ENCODE measurements at regions not wholly inside any gene's neighbourhood (a gene's known extent, or its start where the extent isn't known, plus 50 kb on each side); places are given as distances from the start of the nearest gene placed in this dataset.
A peak's percentile ranks its signal among the peaks of the same experiment; 100 is the strongest.

DNA sequence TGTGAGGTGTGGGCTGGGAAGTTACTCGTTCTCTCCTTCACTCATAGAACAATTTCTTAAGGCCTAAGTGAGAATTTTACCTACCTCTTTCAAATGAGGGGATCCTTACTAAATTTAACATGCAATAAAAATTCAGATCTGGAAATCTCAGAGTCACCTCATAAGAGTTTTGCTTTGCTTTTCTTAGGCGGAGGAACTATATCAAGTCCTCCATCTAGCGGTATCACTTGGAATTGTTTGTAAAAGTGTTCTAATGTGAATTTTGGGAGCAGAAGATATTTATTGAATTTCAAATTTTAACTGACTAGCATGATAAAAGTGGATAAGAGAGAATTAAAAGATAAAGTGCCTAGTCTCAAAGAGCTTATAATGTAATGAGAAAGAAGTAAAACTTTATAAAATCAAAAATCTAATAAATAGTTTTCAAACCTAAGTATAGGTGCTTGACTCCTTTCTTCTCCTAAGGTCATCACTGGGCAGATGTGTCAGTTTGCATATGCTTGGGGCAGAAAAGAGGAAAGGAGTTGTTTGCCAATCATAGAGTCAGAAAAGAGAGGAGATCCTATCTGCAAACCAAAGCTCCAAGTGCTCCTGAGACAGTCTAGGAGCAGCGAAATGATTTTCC, 145.7 kb upstream of the DAB2 start:
- H3K27me3 ChIP-seq, result no peaks in the 10 kb centered on the region
- 37% methylated on average over 4 of the region's 4 CpGs for WGBS
- no peaks in the 10 kb centered on the region for H3K9me3 ChIP-seq
- no peak overlapping the region for H3K27ac ChIP-seq
- H3K4me1 ChIP-seq, result peaks cover 3% of the 10 kb centered on the region
- no peaks in the 10 kb centered on the region for H3K36me3 ChIP-seq
- no peak overlapping the region for H3K4me3 ChIP-seq
- no peak for DNase-seq (ENCODE audit: low spot score in 2 of 2)
- TF ChIP-seq, protein P1, sequence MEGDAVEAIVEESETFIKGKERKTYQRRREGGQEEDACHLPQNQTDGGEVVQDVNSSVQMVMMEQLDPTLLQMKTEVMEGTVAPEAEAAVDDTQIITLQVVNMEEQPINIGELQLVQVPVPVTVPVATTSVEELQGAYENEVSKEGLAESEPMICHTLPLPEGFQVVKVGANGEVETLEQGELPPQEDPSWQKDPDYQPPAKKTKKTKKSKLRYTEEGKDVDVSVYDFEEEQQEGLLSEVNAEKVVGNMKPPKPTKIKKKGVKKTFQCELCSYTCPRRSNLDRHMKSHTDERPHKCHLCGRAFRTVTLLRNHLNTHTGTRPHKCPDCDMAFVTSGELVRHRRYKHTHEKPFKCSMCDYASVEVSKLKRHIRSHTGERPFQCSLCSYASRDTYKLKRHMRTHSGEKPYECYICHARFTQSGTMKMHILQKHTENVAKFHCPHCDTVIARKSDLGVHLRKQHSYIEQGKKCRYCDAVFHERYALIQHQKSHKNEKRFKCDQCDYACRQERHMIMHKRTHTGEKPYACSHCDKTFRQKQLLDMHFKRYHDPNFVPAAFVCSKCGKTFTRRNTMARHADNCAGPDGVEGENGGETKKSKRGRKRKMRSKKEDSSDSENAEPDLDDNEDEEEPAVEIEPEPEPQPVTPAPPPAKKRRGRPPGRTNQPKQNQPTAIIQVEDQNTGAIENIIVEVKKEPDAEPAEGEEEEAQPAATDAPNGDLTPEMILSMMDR (IDR thresholded peaks at IDR 0.05), result peak; percentile 42 to 44
- TF ChIP-seq EP300 (IDR thresholded peaks at IDR 0.05), result no peak

DNA sequence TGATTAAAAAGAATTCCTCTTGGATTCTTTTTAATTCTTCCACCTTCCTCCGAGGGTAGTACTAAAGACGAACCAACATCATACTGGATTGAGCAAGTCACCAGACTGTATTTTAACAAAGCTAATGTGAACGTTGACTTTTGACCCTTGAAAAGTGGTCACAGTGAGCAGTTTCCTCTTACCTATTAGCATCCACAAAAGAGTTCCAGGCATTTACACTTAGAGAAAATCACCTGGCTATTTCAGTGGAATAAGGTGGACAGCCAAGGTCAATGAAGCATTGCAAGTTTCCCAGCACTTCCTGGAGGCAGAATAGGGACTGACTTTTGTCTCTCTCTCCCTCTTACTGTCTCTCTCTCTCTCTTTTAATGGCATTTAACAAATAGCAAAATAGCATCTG, 145.1 kb upstream of the DAB2 start:
- Histone ChIP-seq H3K36me3 (no peaks in the 10 kb centered on the region), H3K4me1 (peaks cover 3% of the 10 kb centered on the region), H3K27me3 (no peaks in the 10 kb centered on the region), H3K4me3 (no peak overlapping the region), H3K27ac (no peak overlapping the region), H3K9me3 (no peaks in the 10 kb centered on the region)
- DNase-seq (ENCODE audit: low spot score in 2 of 2), result no peak
- WGBS, result 72% methylated on average over 3 of the region's 3 CpGs
- TF ChIP-seq, protein P1 (IDR thresholded peaks at IDR 0.05), result no peak
- TF ChIP-seq POLR2AphosphoS5 (IDR thresholded peaks at IDR 0.05) (no peak), POLR2A (IDR thresholded peaks at IDR 0.05) (no peak), EP300 (IDR thresholded peaks at IDR 0.05) (no peak)

DNA sequence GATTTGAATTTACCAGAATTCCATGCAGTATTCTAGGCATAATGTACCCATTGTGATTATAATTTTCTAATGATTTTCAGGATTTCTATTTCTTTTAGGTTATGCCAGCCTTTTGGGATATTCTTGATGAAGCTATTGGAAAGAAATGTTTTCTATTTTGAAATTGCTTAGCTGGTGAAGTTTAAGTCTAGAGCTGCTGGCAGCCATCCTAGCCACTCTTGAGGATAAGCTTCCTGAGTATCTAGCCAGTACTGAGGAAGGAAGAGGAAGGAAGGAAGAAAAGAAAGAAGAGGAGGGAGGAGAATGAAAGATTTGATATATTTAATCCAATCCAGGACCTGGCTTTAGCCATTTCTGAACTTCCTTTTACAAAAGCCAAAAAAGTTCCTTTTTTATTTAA, 142.1 kb upstream of the DAB2 start:
- TF ChIP-seq POLR2A (IDR thresholded peaks at IDR 0.05) (no peak), EP300 (IDR thresholded peaks at IDR 0.05) (no peak), POLR2AphosphoS5 (IDR thresholded peaks at IDR 0.05) (no peak)
- TF ChIP-seq, protein P1 (IDR thresholded peaks at IDR 0.05), result no peak
- Histone ChIP-seq H3K27me3 (no peaks in the 10 kb centered on the region), H3K4me3 (no peak overlapping the region), H3K9me3 (no peaks in the 10 kb centered on the region), H3K27ac (no peak overlapping the region), H3K36me3 (no peaks in the 10 kb centered on the region), H3K4me1 (peaks cover 3% of the 10 kb centered on the region)
- DNase-seq (ENCODE audit: low spot score in 2 of 2), result no peak

DNA sequence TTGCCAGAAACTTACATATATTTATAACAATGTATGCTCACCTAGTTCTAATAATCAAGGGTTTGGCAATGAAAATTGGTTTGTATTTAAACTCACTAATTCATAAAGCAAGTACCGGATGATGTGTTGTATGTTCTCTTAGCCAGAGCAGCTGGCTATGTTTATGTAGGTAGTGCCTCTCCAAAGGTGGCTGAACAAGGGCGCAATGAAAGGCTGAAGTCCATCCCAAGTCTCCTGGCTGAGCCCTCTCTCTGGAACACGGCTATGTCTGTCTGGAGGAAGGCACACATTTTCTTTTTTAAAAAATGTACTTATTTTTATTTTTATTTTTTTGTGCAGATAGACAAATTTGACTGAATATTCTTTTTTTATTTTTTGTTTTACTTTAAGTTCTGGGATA, 141.2 kb upstream of the DAB2 start:
- Histone ChIP-seq H3K27me3 (no peaks in the 10 kb centered on the region), H3K4me3 (no peak overlapping the region), H3K4me1 (peaks cover 3% of the 10 kb centered on the region), H3K27ac (no peak overlapping the region), H3K9me3 (no peaks in the 10 kb centered on the region), H3K36me3 (no peaks in the 10 kb centered on the region)
- TF ChIP-seq POLR2AphosphoS5 (IDR thresholded peaks at IDR 0.05) (no peak), POLR2A (IDR thresholded peaks at IDR 0.05) (no peak), EP300 (IDR thresholded peaks at IDR 0.05) (no peak)
- TF ChIP-seq, protein P1 (IDR thresholded peaks at IDR 0.05), result no peak
- WGBS, result 91% methylated on average over 3 of the region's 3 CpGs
- DNase-seq (ENCODE audit: low spot score in 2 of 2), result no peak

DNA sequence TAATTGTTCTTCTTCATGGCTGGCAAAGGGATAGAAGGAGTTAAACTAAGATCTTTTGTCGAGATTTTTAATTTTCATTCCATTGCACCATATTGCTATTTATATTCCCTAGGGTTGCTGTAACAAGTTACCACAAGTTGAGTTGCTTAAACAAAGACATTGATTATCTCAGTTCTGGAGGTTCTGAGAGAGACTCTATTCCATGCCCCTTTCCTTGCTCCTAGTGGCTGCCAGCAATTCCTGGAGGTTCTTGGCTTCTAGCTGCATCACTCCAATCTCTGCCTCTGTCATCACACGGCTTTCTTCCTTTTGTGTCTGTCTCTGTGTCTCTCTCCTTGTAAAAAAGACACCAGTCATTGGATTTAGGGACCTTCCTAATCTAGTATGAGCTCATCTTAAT, 136.6 kb upstream of the DAB2 start:
- no peak for TF ChIP-seq POLR2AphosphoS5 (IDR thresholded peaks at IDR 0.05)
- no peak for TF ChIP-seq EP300 (IDR thresholded peaks at IDR 0.05)
- TF ChIP-seq POLR2A (IDR thresholded peaks at IDR 0.05), result no peak
- TF ChIP-seq, protein P1 (IDR thresholded peaks at IDR 0.05), result no peak
- Histone ChIP-seq H3K9me3 (no peaks in the 10 kb centered on the region), H3K27ac (no peak overlapping the region), H3K36me3 (no peaks in the 10 kb centered on the region), H3K4me1 (no peaks in the 10 kb centered on the region), H3K4me3 (no peak overlapping the region), H3K27me3 (no peaks in the 10 kb centered on the region)
- DNase-seq (ENCODE audit: low spot score in 2 of 2), result no peak
- 15% methylated on average over 2 of the region's 2 CpGs for WGBS
